Colon (tissue), 2 donors: ENCODE measurements at regions not wholly inside any gene's neighbourhood (a gene's known extent, or its start where the extent isn't known, plus 50 kb on each side); places are given as distances from the start of the nearest gene placed in this dataset.

ENCODE experiments used
- FAIRE-seq: peaks from 2 replicates; lab custom pipeline; 2012; peaks lifted over from hg19 to GRCh38; lab: Jason Lieb, UNC
- donor health status: control.
- donor health status: control.

GRCh38 chr7:13144673-13145072, 457.2 kb downstream of the ARL4A start:
- no peak for FAIRE-seq

GRCh38 chr7:13148548-13148947, 461.1 kb downstream of the ARL4A start:
- FAIRE-seq, result no peak

- FAIRE-seq, result no peak
Measured at GRCh38 chr7:13151978-13152377, 464.5 kb downstream of the ARL4A start.

- no peak for FAIRE-seq
Measured at GRCh38 chr7:13152755-13153154, 465.3 kb downstream of the ARL4A start.

- no peak for FAIRE-seq
Measured at GRCh38 chr7:13153266-13153665, 465.8 kb downstream of the ARL4A start.

GRCh38 chr7:13153742-13154141, 466.3 kb downstream of the ARL4A start:
- FAIRE-seq, result no peak

- FAIRE-seq, result no peak
Measured at GRCh38 chr7:13155188-13155587, 467.8 kb downstream of the ARL4A start.

GRCh38 chr7:13159003-13159402, 471.6 kb downstream of the ARL4A start:
- FAIRE-seq, result no peak

- no peak for FAIRE-seq
Measured at GRCh38 chr7:13159467-13160184, 472.2 kb downstream of the ARL4A start.

GRCh38 chr7:13161125-13161524, 473.7 kb downstream of the ARL4A start:
- no peak for FAIRE-seq

- no peak for FAIRE-seq
Measured at GRCh38 chr7:13165854-13166253, 478.4 kb downstream of the ARL4A start.

GRCh38 chr7:13166801-13167200, 479.4 kb downstream of the ARL4A start:
- no peak for FAIRE-seq

- FAIRE-seq, result no peak
Measured at GRCh38 chr7:13169356-13169755, 481.9 kb downstream of the ARL4A start.

- no peak for FAIRE-seq
Measured at GRCh38 chr7:13174991-13175390, 487.6 kb downstream of the ARL4A start.

GRCh38 chr7:13179011-13179582, 491.7 kb downstream of the ARL4A start:
- no peak for FAIRE-seq

- FAIRE-seq, result no peak
Measured at GRCh38 chr7:13179775-13180523, 492.5 kb downstream of the ARL4A start.

- no peak for FAIRE-seq
Measured at GRCh38 chr7:13181216-13181615, 493.8 kb downstream of the ARL4A start.

- FAIRE-seq, result no peak
Measured at GRCh38 chr7:13185139-13185538, 497.7 kb downstream of the ARL4A start.

- no peak for FAIRE-seq
Measured at GRCh38 chr7:13188236-13188805, 500.9 kb downstream of the ARL4A start.

- no peak for FAIRE-seq
Measured at GRCh38 chr7:13188922-13189321, 501.5 kb downstream of the ARL4A start.

GRCh38 chr7:13189668-13190067, 502.2 kb downstream of the ARL4A start:
- no peak for FAIRE-seq

- FAIRE-seq, result no peak
Measured at GRCh38 chr7:13197501-13197900, 510.1 kb downstream of the ARL4A start.

- no peak for FAIRE-seq
Measured at GRCh38 chr7:13198036-13198435, 510.6 kb downstream of the ARL4A start.
